ENCODE measurements at regions not wholly inside any gene's neighbourhood (a gene's known extent, or its start where the extent isn't known, plus 50 kb on each side); places are given as distances from the start of the nearest gene placed in this dataset.

DNA sequence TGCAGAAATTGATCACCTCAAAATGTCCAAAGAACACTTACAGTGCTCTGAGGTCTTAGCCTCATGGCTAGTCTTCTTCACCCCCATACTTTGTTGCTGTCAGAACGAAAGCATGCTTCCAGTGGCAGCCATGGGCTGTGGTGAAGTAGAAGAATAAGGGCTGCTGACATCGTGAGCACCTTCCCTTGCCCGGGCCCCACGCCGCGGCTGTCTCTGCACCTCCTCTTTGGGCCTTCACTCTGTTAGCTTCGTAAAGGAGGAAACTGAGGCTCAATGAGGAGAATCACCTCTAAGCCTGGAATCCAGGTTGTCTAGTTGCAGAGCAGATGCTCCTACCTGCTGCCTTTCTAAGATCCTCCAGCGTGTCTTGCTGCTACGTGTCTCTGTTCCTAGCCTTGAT lies 139.5 kb upstream of the SLC28A3 start:
- WGBS, 2 donors, result 90 to 92% methylated on average over 9 of the region's 9 CpGs
- intact Hi-C loops (cut with DNase I), result no loop called here

GRCh38 chr9:84481231-84481630 lies 140.7 kb upstream of the SLC28A3 start:
- Histone ChIP-seq H3K9me3 (no peaks in the 10 kb centered on the region), H3K27me3 (no peaks in the 10 kb centered on the region), H3K36me3 (no peaks in the 10 kb centered on the region), H3K4me3 (no peak overlapping the region), H3K27ac (no peak overlapping the region), H3K4me1 (no peaks in the 10 kb centered on the region)
- no peak for DNase-seq
- intact Hi-C loops (cut with DNase I), result no loop called here
- TF ChIP-seq POLR2A (IDR thresholded peaks at IDR 0.05) (no peak), POLR2AphosphoS5 (IDR thresholded peaks at IDR 0.05) (no peak), EP300 (IDR thresholded peaks at IDR 0.05) (no peak), CTCF (IDR thresholded peaks at IDR 0.05) (no peak)
- 78 to 86% methylated on average over 3 of the region's 3 CpGs for WGBS, 2 donors

More for the DNA sequence above, 139.5 kb upstream of the SLC28A3 start:
- H3K9me3 ChIP-seq, result no peaks in the 10 kb centered on the region
- DNase-seq, result no peak
- TF ChIP-seq POLR2AphosphoS5 (IDR thresholded peaks at IDR 0.05), result no peak
- TF ChIP-seq POLR2A (IDR thresholded peaks at IDR 0.05), result no peak
- TF ChIP-seq CTCF (IDR thresholded peaks at IDR 0.05), result no peak
- no peak for TF ChIP-seq EP300 (IDR thresholded peaks at IDR 0.05)
- no peak overlapping the region for H3K4me3 ChIP-seq
- no peaks in the 10 kb centered on the region for H3K27me3 ChIP-seq
- no peak overlapping the region for H3K27ac ChIP-seq
- no peaks in the 10 kb centered on the region for H3K4me1 ChIP-seq
- no peaks in the 10 kb centered on the region for H3K36me3 ChIP-seq

DNA sequence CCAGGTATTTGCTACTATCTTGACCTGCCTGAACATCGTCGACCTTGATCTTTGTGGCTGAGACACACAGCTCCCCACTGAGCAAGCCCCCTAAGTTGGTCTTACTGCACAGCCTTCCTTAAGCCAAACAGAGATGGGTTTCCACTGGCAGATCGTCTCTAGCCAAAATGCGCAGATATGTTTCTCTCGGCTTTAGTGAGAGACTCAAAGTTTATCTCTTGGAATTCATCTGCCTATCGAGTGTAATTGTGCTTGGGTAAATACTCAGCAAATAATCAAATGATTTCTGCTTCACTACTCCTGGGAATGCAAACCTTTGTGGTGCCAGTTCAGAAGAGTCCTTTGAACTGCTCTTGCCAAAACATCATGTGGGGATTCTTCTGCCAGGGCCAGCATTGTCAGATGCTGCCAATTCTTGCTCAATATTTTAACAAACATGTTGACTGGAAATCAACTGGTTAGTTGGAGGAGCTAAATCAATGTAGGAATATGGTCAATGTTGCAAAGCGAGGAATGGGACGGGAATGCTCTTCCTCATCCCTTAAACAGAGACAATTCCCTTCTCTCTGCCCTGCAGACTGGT lies 141.2 kb upstream of the SLC28A3 start:
- no peak overlapping the region for H3K4me3 ChIP-seq
- no peak overlapping the region for H3K27ac ChIP-seq
- 86 to 91% methylated on average over 8 of the region's 8 CpGs for WGBS, 2 donors
- no peak for DNase-seq
- no peak for TF ChIP-seq CTCF (IDR thresholded peaks at IDR 0.05)
- no peak for TF ChIP-seq POLR2AphosphoS5 (IDR thresholded peaks at IDR 0.05)
- no peak for TF ChIP-seq POLR2A (IDR thresholded peaks at IDR 0.05)
- H3K36me3 ChIP-seq, result no peaks in the 10 kb centered on the region
- no peaks in the 10 kb centered on the region for H3K9me3 ChIP-seq
- H3K27me3 ChIP-seq, result no peaks in the 10 kb centered on the region
- intact Hi-C loops (cut with DNase I), result no loop called here
- no peaks in the 10 kb centered on the region for H3K4me1 ChIP-seq

GRCh38 chr9:84482607-84483006 lies 142.0 kb upstream of the SLC28A3 start:
- H3K9me3 ChIP-seq, result no peaks in the 10 kb centered on the region

More at GRCh38 chr9:84482607-84483006, 142.0 kb upstream of the SLC28A3 start:
- Histone ChIP-seq H3K36me3 (no peaks in the 10 kb centered on the region), H3K27me3 (no peaks in the 10 kb centered on the region), H3K4me3 (no peak overlapping the region), H3K4me1 (no peaks in the 10 kb centered on the region), H3K27ac (no peak overlapping the region)
- WGBS, 2 donors, result 80 to 84% methylated on average over 8 of the region's 8 CpGs
- no peak for TF ChIP-seq POLR2A (IDR thresholded peaks at IDR 0.05)
- TF ChIP-seq POLR2AphosphoS5 (IDR thresholded peaks at IDR 0.05), result no peak
- no peak for TF ChIP-seq CTCF (IDR thresholded peaks at IDR 0.05)
- no peak for TF ChIP-seq EP300 (IDR thresholded peaks at IDR 0.05)
- DNase-seq, result no peak
- intact Hi-C loops (cut with DNase I), result no loop called here

Measured in sigmoid colon (tissue), 6 donors.